Astrocyte (in vitro differentiated cells and primary cell): ENCODE measurements at regions not wholly inside any gene's neighbourhood (a gene's known extent, or its start where the extent isn't known, plus 50 kb on each side); places are given as distances from the start of the nearest gene placed in this dataset.

Experiments
- EZH2 ChIP-seq: IDR thresholded peaks from 2 replicates; pipeline ENCODE4 v1.6.1; 2012; ENCODE audit warnings: mild to moderate bottlenecking, low read length, inconsistent platforms; ENCODE audit not compliant: insufficient read depth
- TF ChIP-seq, protein P1 (sequence below): IDR thresholded peaks from 2 replicates; pipeline ENCODE4 v1.5.1; 2011; ENCODE audit warnings: low read depth, mild to moderate bottlenecking, inconsistent platforms, low read length, moderate library complexity; ENCODE audit not compliant: insufficient read depth

- TF ChIP-seq EZH2: no peak
- TF ChIP-seq, protein P1, sequence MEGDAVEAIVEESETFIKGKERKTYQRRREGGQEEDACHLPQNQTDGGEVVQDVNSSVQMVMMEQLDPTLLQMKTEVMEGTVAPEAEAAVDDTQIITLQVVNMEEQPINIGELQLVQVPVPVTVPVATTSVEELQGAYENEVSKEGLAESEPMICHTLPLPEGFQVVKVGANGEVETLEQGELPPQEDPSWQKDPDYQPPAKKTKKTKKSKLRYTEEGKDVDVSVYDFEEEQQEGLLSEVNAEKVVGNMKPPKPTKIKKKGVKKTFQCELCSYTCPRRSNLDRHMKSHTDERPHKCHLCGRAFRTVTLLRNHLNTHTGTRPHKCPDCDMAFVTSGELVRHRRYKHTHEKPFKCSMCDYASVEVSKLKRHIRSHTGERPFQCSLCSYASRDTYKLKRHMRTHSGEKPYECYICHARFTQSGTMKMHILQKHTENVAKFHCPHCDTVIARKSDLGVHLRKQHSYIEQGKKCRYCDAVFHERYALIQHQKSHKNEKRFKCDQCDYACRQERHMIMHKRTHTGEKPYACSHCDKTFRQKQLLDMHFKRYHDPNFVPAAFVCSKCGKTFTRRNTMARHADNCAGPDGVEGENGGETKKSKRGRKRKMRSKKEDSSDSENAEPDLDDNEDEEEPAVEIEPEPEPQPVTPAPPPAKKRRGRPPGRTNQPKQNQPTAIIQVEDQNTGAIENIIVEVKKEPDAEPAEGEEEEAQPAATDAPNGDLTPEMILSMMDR: no peak
These were observed 187.8 kb upstream of the HDAC4 start for GRCh38 chr2:239588451-239589269.
